HG03135 (cell line): ENCODE measurements at regions not wholly inside any gene's neighbourhood (a gene's known extent, or its start where the extent isn't known, plus 50 kb on each side); places are given as distances from the start of the nearest gene placed in this dataset.
A peak's percentile ranks its signal among the peaks of the same experiment; 100 is the strongest.
"Not testable (repeated sequence)": the region's sequence is repeated elsewhere in the genome, so short reads cannot be mapped to it uniquely, and the experiment has no call there.

Source experiments
- ATAC-seq: cut with Tn5 transposase; IDR thresholded peaks from one replicate; pipeline ENCODE4 v1.9.1; 2021; ENCODE audit warnings: mild to moderate bottlenecking, moderate library complexity; ENCODE audit not compliant: unreplicated experiment

- no peak for ATAC-seq
Measured at GRCh38 chr3:5349343-5349742, 161.8 kb downstream of the EDEM1 start.

- ATAC-seq = no peak
Measured at GRCh38 chr3:5357089-5357488, 169.6 kb downstream of the EDEM1 start.

GRCh38 chr3:5358911-5359310, 171.4 kb downstream of the EDEM1 start:
- ATAC-seq = no peak

GRCh38 chr3:5360453-5360852, 172.9 kb downstream of the EDEM1 start:
- ATAC-seq = no peak

GRCh38 chr3:5366746-5367145, 179.2 kb downstream of the EDEM1 start:
- no peak for ATAC-seq

GRCh38 chr3:5371555-5371954, 184.0 kb downstream of the EDEM1 start:
- not testable (repeated sequence) for ATAC-seq

GRCh38 chr3:5376761-5377160, 189.3 kb downstream of the EDEM1 start:
- no peak for ATAC-seq

- ATAC-seq = not testable (repeated sequence)
Measured at GRCh38 chr3:5379266-5379665, 191.8 kb downstream of the EDEM1 start.

- ATAC-seq = not testable (repeated sequence)
Measured at GRCh38 chr3:5383486-5384263, 196.2 kb downstream of the EDEM1 start.

- no peak for ATAC-seq
Measured at GRCh38 chr3:5384557-5385236, 197.2 kb downstream of the EDEM1 start.

GRCh38 chr3:5388091-5388490, 200.6 kb downstream of the EDEM1 start:
- no peak for ATAC-seq

- no peak for ATAC-seq
Measured at GRCh38 chr3:5389057-5389456, 201.6 kb downstream of the EDEM1 start.

- ATAC-seq = no peak
Measured at GRCh38 chr3:5390221-5390620, 202.7 kb downstream of the EDEM1 start.

- ATAC-seq = no peak
Measured at GRCh38 chr3:5390936-5391625, 203.6 kb downstream of the EDEM1 start.

- ATAC-seq = no peak
Measured at GRCh38 chr3:5401002-5401401, 213.5 kb downstream of the EDEM1 start.

- ATAC-seq = no peak
Measured at GRCh38 chr3:5404718-5405117, 217.2 kb downstream of the EDEM1 start.

GRCh38 chr3:5411786-5412185, 224.3 kb downstream of the EDEM1 start:
- ATAC-seq = no peak

- no peak for ATAC-seq
Measured at GRCh38 chr3:5423076-5423475, 235.6 kb downstream of the EDEM1 start.

- ATAC-seq = no peak
Measured at GRCh38 chr3:5423523-5423922, 236.0 kb downstream of the EDEM1 start.

- ATAC-seq = no peak
Measured at GRCh38 chr3:5425371-5425770, 237.9 kb downstream of the EDEM1 start.

- peak; percentile 44 for ATAC-seq
Measured at GRCh38 chr3:5426094-5426883, 238.8 kb downstream of the EDEM1 start.
